Smooth muscle cell (in vitro differentiated cells): ENCODE measurements at regions not wholly inside any gene's neighbourhood (a gene's known extent, or its start where the extent isn't known, plus 50 kb on each side); places are given as distances from the start of the nearest gene placed in this dataset.

Experiments used
- DNase-seq: peaks from one replicate; lab custom pipeline; 2025; ENCODE audit not compliant: unreplicated experiment; lab: John Stamatoyannopoulos, UW
- H2AFZ ChIP-seq: fragments of 200-600 bp; sonication (generic); 2 replicates; pipeline ENCODE4 v1.6.0; 2016; ENCODE audit warnings: antibody characterized with exemption, low read depth, mild to moderate bottlenecking
- H3F3A ChIP-seq: fragments of 200-600 bp; sonication (generic); 2 replicates; pipeline ENCODE4 v1.6.0; 2017; ENCODE audit warnings: antibody characterized with exemption, low read depth
- H3K27ac ChIP-seq: fragments of 200-600 bp; sonication (generic); 2 replicates; pipeline ENCODE4 v1.5.1; 2016; ENCODE audit warnings: low read depth, mild to moderate bottlenecking
- H3K27me3 ChIP-seq: fragments of 200-600 bp; sonication (generic); 2 replicates; pipeline ENCODE4 v1.6.1; 2016; ENCODE audit warnings: low read depth, mild to moderate bottlenecking
- H3K36me3 ChIP-seq: fragments of 200-600 bp; sonication (generic); 2 replicates; pipeline ENCODE4 v1.5.1; 2016; ENCODE audit warnings: low read depth
- H3K4me1 ChIP-seq: fragments of 200-600 bp; sonication (generic); 2 replicates; pipeline ENCODE4 v1.5.1; 2016; ENCODE audit warnings: low read depth
- H3K4me2 ChIP-seq: fragments of 200-600 bp; sonication (generic); 2 replicates; pipeline ENCODE4 v1.6.0; 2016; ENCODE audit warnings: mild to moderate bottlenecking
- H3K4me3 ChIP-seq: fragments of 200-600 bp; sonication (generic); 2 replicates; pipeline ENCODE4 v1.5.1; 2016; ENCODE audit warnings: mild to moderate bottlenecking
- H3K79me2 ChIP-seq: fragments of 200-600 bp; sonication (generic); 2 replicates; pipeline ENCODE4 v1.6.0; 2016; ENCODE audit warnings: low read depth, mild to moderate bottlenecking
- H3K9ac ChIP-seq: fragments of 200-600 bp; sonication (generic); 2 replicates; pipeline ENCODE4 v1.6.0; 2016; ENCODE audit warnings: low read depth
- H3K9me3 ChIP-seq: fragments of 200-600 bp; sonication (generic); replicated peaks from 2 replicates; pipeline ENCODE4 v1.5.1; 2016; ENCODE audit warnings: low read depth
- H4K20me1 ChIP-seq: fragments of 200-600 bp; sonication (generic); 2 replicates; pipeline ENCODE4 v1.6.0; 2016; ENCODE audit warnings: low read depth
- WGBS: methylation state at CpG from one replicate; pipeline ENCODE4 v1.1.7; 2016; ENCODE audit warnings: low lambda C conversion rate; 5-methylcytosine and 5-hydroxymethylcytosine counted together
- TF ChIP-seq, protein P1 (sequence below): fragments of 200-600 bp; sonication (generic); IDR thresholded peaks from 2 replicates; pipeline ENCODE4 v1.5.1; 2017; ENCODE audit warnings: borderline replicate concordance, mild to moderate bottlenecking, antibody characterized with exemption; ENCODE audit not compliant: insufficient read depth, poor library complexity, severe bottlenecking

DNA sequence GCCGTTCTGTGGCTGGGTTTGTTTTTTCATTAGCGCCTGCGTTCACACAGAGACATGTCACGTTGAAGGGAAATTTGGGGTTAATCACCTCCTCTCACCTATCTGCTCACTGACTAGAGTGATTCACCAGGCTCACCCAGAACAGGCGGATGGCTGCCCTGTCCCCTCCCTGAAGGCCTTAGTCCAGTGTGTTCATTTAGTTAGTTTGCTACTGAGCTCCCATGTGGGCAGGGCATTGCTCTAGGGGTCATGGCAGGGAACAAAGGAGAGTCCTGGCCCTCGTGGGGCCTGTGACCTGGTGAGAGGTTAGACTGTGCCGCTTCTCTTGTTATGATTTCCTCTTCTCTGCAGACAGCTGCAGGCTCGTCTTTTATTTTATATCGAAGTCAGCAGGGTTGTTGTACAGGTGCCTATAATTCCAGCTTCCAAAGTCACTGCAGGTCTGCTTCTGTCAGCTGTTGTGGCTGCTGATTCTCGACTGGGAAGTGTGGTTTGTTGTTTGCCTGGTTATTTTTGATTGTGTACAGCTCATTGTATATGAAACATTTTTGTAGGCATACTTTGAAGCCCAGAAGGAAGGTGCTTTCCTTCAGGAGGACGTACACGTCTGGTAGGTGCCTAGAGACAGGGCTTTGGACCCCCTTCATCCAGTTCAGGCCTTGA is 73.4 kb upstream of the GSE1 start:
- Histone ChIP-seq H3K4me1 (peaks cover 6% of the 10 kb centered on the region), H3F3A (no peaks in the 10 kb centered on the region), H3K27me3 (no peaks in the 10 kb centered on the region), H3K9ac (no peak overlapping the region), H2AFZ (no peak overlapping the region), H3K27ac (no peak overlapping the region), H3K9me3 (no peaks in the 10 kb centered on the region), H3K79me2 (no peaks in the 10 kb centered on the region), H4K20me1 (peaks cover 86% of the 10 kb centered on the region), H3K4me2 (no peak overlapping the region), H3K4me3 (no peak overlapping the region), H3K36me3 (no peaks in the 10 kb centered on the region)
- DNase-seq = no peak
- TF ChIP-seq, protein P1, sequence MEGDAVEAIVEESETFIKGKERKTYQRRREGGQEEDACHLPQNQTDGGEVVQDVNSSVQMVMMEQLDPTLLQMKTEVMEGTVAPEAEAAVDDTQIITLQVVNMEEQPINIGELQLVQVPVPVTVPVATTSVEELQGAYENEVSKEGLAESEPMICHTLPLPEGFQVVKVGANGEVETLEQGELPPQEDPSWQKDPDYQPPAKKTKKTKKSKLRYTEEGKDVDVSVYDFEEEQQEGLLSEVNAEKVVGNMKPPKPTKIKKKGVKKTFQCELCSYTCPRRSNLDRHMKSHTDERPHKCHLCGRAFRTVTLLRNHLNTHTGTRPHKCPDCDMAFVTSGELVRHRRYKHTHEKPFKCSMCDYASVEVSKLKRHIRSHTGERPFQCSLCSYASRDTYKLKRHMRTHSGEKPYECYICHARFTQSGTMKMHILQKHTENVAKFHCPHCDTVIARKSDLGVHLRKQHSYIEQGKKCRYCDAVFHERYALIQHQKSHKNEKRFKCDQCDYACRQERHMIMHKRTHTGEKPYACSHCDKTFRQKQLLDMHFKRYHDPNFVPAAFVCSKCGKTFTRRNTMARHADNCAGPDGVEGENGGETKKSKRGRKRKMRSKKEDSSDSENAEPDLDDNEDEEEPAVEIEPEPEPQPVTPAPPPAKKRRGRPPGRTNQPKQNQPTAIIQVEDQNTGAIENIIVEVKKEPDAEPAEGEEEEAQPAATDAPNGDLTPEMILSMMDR = no peak
- 91% methylated on average over 12 of the region's 12 CpGs for WGBS

DNA sequence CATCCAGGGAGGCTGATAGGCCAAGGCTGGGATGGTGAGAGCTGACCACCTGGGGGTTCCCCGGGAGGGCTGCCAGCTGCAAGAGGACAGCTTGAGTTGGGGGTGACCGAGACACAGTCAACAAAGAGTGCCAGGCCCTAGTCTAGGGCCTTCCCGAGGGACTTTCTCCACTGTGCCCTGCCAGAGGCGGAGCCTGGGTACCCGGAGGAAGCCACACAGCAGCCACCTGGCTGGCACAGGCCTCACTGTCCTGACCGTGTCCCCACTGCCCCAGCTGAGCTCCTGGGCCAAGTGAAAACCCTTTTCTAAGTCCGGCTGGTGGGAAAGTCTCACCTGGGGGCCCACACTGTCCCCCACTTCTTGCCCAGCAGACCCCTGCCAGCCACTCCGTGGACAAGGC is 71.9 kb upstream of the GSE1 start:
- no peaks in the 10 kb centered on the region for H3K9me3 ChIP-seq
- peaks cover 81% of the 10 kb centered on the region for H4K20me1 ChIP-seq
- H3K9ac ChIP-seq = no peak overlapping the region
- H3K4me3 ChIP-seq = no peak overlapping the region
- WGBS = 94% methylated on average over 8 of the region's 8 CpGs
- no peak overlapping the region for H2AFZ ChIP-seq
- no peaks in the 10 kb centered on the region for H3F3A ChIP-seq
- H3K79me2 ChIP-seq = no peaks in the 10 kb centered on the region
- no peaks in the 10 kb centered on the region for H3K36me3 ChIP-seq
- no peaks in the 10 kb centered on the region for H3K27me3 ChIP-seq
- no peak overlapping the region for H3K27ac ChIP-seq
- TF ChIP-seq, protein P1 = no peak
- H3K4me1 ChIP-seq = no peaks in the 10 kb centered on the region
- H3K4me2 ChIP-seq = no peak overlapping the region
- DNase-seq = no peak

DNA sequence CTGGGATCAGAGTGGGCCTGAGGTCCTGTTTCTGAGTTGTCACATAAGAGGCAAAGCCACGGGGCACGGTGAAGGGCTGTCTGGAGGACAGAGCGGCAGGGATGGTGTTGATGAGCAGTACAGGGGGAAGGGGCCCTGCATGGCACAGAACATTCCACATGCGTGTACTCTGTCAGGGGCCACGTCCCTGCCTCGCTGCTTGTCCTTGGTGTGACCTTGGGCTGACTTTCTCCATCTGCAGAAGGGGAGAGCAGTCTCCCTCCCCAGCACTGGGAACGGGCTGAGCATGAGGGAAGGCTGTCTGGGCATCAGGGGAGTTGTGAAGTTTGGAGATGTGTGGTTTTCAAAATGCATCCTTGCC is 71.5 kb upstream of the GSE1 start:
- H4K20me1 ChIP-seq = peaks cover 81% of the 10 kb centered on the region

More for the DNA sequence above, 71.5 kb upstream of the GSE1 start:
- no peaks in the 10 kb centered on the region for H3K27me3 ChIP-seq
- H3K4me1 ChIP-seq = no peaks in the 10 kb centered on the region
- H2AFZ ChIP-seq = no peak overlapping the region
- no peak overlapping the region for H3K4me2 ChIP-seq
- no peaks in the 10 kb centered on the region for H3K36me3 ChIP-seq
- DNase-seq = no peak
- no peak overlapping the region for H3K9ac ChIP-seq
- H3K27ac ChIP-seq = no peak overlapping the region
- H3K79me2 ChIP-seq = no peaks in the 10 kb centered on the region
- WGBS = 74% methylated on average over 7 of the region's 7 CpGs
- no peaks in the 10 kb centered on the region for H3F3A ChIP-seq
- TF ChIP-seq, protein P1 = no peak
- no peaks in the 10 kb centered on the region for H3K9me3 ChIP-seq
- no peak overlapping the region for H3K4me3 ChIP-seq
